ENCODE measurements at regions not wholly inside any gene's neighbourhood (a gene's known extent, or its start where the extent isn't known, plus 50 kb on each side); places are given as distances from the start of the nearest gene placed in this dataset.

DNA sequence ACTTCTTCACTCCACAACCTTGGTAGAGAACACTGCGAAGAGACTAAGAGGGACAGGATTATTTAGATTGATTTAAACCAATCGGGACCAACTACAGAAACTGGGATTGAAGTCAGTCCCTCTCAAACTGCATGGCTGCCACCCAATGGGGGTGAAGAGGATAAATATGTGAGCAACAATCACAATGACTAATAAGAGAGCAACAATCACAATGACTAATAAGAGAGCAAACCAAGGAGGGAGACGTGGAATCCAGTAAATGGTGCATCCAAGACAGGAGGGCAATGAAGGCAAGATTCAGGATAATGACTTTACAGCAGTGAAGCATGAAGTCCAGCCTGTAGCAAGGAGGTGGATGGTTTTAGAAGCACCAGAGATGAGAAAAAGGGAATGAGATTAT, 322.8 kb downstream of the TTLL7 start:
- no peak overlapping the region for H3K4me3 ChIP-seq (ENCODE audit: low read depth, low read length)
- no peak for TF ChIP-seq MYC (IDR thresholded peaks at IDR 0.05; ENCODE audit: low read depth, low read length)
- no peak for TF ChIP-seq POLR2A (IDR thresholded peaks at IDR 0.05; ENCODE audit: extremely low read depth, insufficient read length)
- TF ChIP-seq, protein P1, sequence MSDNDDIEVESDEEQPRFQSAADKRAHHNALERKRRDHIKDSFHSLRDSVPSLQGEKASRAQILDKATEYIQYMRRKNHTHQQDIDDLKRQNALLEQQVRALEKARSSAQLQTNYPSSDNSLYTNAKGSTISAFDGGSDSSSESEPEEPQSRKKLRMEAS (IDR thresholded peaks at IDR 0.05; ENCODE audit: low read depth, low read length) = no peak
- TF ChIP-seq CTCF (IDR thresholded peaks at IDR 0.05; ENCODE audit: low read depth, low read length) = no peak
- no peak for DNase-seq (ENCODE audit: low read depth)

DNA sequence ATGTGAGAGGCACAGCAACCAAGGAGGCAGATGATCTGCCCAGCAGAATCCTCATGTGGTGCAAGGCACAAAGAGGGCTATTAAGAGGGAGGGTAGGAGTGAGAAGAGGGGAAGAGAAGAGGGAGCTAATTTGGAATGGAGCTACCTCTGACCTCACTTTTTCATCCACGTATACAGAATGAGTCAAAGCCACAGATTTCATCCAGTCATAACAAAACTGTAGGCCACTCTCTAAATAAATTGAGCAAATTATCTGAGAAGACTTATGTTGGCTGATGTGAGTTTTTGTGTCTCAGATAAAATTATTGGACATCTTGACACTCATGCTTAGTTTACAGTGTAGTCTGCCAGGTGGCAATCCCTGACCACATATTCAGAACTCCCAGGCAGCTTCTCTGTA, 325.6 kb downstream of the TTLL7 start:
- TF ChIP-seq CTCF (IDR thresholded peaks at IDR 0.05; ENCODE audit: low read depth, low read length) (no peak), MYC (IDR thresholded peaks at IDR 0.05; ENCODE audit: low read depth, low read length) (no peak), POLR2A (IDR thresholded peaks at IDR 0.05; ENCODE audit: extremely low read depth, insufficient read length) (no peak)
- TF ChIP-seq, protein P1 (IDR thresholded peaks at IDR 0.05; ENCODE audit: low read depth, low read length) = no peak
- DNase-seq (ENCODE audit: low read depth) = no peak
- H3K4me3 ChIP-seq (ENCODE audit: low read depth, low read length) = no peak overlapping the region

DNA sequence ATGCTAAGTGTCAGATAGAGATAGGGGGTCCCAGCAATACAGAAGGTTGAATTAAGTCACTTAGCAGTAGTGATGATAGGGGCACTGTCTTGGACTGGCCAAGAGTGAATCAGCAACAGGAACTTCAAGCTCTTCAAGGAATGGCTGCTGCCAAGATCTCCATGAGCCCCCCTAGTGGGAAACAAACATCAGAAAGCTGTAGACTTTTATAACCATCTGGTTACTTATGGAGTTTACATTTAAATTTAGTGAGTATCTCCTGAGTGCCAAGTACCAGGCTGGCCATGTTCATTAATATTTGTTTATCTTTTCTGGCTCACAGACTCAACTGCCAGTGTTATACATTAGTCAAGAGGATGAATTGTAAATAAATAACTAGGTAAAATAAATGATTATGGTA, 327.3 kb downstream of the TTLL7 start:
- no peak for DNase-seq (ENCODE audit: low read depth)
- H3K4me3 ChIP-seq (ENCODE audit: low read depth, low read length) = no peak overlapping the region
- TF ChIP-seq POLR2A (IDR thresholded peaks at IDR 0.05; ENCODE audit: extremely low read depth, insufficient read length) (no peak), MYC (IDR thresholded peaks at IDR 0.05; ENCODE audit: low read depth, low read length) (no peak), CTCF (IDR thresholded peaks at IDR 0.05; ENCODE audit: low read depth, low read length) (no peak)
- TF ChIP-seq, protein P1 (IDR thresholded peaks at IDR 0.05; ENCODE audit: low read depth, low read length) = no peak

DNA sequence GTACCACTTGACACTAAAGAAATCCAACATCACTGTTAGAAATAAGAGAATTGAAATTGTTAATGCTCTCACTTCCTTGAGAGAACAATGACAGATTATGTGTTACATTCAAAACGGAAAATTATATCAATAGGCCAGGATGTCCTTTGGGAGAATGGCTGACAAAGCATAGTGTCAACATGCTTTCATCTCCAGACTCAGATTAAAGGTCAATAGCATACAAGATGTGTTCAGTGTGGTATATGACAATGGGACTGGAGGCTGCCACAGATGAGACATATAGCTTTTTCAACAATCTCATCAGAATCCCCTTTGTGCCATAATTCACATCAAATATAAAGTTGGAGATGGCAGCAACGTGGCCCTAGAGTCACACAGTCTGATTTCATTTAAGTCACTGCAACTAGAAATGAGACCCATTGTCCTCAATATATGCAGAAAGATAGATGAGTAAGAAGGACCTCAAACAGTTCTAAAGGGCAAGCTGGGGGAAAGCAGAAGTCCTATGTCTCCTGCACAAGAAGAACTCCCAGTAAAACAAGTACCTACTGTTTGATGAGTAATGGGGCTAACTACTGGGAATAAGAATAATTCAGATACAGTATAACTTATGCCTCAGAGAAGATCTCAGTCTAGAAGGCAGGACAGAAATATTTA, 327.9 kb downstream of the TTLL7 start:
- DNase-seq (ENCODE audit: low read depth) = no peak
- TF ChIP-seq CTCF (IDR thresholded peaks at IDR 0.05; ENCODE audit: low read depth, low read length) (no peak), MYC (IDR thresholded peaks at IDR 0.05; ENCODE audit: low read depth, low read length) (no peak), POLR2A (IDR thresholded peaks at IDR 0.05; ENCODE audit: extremely low read depth, insufficient read length) (no peak)
- TF ChIP-seq, protein P1 (IDR thresholded peaks at IDR 0.05; ENCODE audit: low read depth, low read length) = no peak
- H3K4me3 ChIP-seq (ENCODE audit: low read depth, low read length) = no peak overlapping the region

DNA sequence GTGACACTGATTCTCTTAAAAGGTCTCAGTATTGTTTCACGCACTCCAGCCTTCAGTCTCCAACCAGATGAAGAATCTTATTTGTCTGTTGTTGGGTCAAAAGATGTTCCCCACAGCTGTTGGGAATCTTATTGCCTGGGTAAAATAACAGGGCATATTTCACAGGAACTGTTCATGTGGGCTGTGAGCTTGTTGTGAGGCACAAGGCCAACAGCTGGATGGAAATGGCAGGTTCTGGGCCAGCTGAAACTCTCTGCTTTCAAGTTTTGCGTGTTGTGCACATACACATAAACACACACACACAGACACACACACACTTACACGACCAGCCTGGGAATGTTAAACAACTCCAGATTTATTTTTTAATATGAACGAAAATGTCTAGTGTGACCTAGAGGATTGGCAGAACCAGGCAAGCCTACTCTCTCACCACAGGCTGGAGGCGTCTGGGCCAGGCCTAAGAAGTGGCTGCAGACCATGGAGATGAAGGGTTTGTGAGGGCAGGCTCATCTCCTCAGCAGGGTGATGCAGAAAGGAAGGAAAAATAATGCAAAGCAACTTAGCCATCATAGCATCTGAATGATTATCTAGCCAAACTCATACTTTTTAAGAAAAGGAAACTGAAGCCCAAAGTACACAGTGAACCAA, 357.0 kb downstream of the TTLL7 start:
- TF ChIP-seq MYC (IDR thresholded peaks at IDR 0.05; ENCODE audit: low read depth, low read length) = no peak
- no peak for TF ChIP-seq POLR2A (IDR thresholded peaks at IDR 0.05; ENCODE audit: extremely low read depth, insufficient read length)
- TF ChIP-seq, protein P1 (IDR thresholded peaks at IDR 0.05; ENCODE audit: low read depth, low read length) = no peak
- no peak for TF ChIP-seq CTCF (IDR thresholded peaks at IDR 0.05; ENCODE audit: low read depth, low read length)
- H3K4me3 ChIP-seq (ENCODE audit: low read depth, low read length) = no peak overlapping the region
- no peak for DNase-seq (ENCODE audit: low read depth)

All from NB4 (cell line).